ENCODE measurements at regions not wholly inside any gene's neighbourhood (a gene's known extent, or its start where the extent isn't known, plus 50 kb on each side); places are given as distances from the start of the nearest gene placed in this dataset.
"Not testable (repeated sequence)": the region's sequence is repeated elsewhere in the genome, so short reads cannot be mapped to it uniquely, and the experiment has no call there.

GRCh38 chr21:25531538-25532250 is 75.6 kb downstream of the MRPL39 start:
- not testable (repeated sequence) for H3K9me3 Mint-ChIP-seq; H3K36me3 Mint-ChIP-seq (ENCODE audit: low read depth); H3K27me3 Mint-ChIP-seq; H3K4me3 Mint-ChIP-seq; H3K27ac Mint-ChIP-seq
- peaks cover 10% of the 10 kb centered on the region for H3K4me1 Mint-ChIP-seq (ENCODE audit: low read depth)

GRCh38 chr21:25528515-25528914 is 78.8 kb downstream of the MRPL39 start:
- Mint-ChIP-seq H3K4me3 (no peak overlapping the region), H3K27ac (no peak overlapping the region), H3K4me1 (ENCODE audit: low read depth) (no peaks in the 10 kb centered on the region), H3K36me3 (ENCODE audit: low read depth) (no peaks in the 10 kb centered on the region), H3K27me3 (peaks cover 11% of the 10 kb centered on the region), H3K9me3 (no peaks in the 10 kb centered on the region)

DNA sequence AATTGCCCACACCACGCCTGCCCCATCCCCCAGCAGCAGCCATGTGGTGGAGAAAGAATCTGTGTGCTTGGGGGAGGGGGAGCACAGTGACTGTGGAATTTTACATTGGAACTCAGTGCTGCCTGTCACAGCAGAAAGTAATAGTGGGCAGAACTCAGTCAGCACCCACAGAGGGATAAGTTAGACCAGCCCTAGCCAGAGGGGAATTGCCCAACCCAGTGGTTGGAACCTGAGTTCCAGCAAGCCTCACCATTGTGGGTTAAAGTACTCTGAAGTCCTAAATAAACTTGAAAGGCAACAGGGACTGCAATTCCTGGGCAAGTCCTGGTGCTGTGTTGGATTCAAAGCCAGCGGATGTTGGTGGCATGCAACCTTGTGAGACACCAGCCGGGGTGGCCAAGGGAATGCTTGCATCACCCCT is 88.8 kb downstream of the MRPL39 start:
- Mint-ChIP-seq H3K36me3 (ENCODE audit: low read depth) (no peaks in the 10 kb centered on the region), H3K27ac (no peak overlapping the region), H3K4me3 (no peak overlapping the region), H3K4me1 (ENCODE audit: low read depth) (peaks cover 31% of the 10 kb centered on the region), H3K9me3 (peaks cover 5% of the 10 kb centered on the region), H3K27me3 (peaks cover 8% of the 10 kb centered on the region)

DNA sequence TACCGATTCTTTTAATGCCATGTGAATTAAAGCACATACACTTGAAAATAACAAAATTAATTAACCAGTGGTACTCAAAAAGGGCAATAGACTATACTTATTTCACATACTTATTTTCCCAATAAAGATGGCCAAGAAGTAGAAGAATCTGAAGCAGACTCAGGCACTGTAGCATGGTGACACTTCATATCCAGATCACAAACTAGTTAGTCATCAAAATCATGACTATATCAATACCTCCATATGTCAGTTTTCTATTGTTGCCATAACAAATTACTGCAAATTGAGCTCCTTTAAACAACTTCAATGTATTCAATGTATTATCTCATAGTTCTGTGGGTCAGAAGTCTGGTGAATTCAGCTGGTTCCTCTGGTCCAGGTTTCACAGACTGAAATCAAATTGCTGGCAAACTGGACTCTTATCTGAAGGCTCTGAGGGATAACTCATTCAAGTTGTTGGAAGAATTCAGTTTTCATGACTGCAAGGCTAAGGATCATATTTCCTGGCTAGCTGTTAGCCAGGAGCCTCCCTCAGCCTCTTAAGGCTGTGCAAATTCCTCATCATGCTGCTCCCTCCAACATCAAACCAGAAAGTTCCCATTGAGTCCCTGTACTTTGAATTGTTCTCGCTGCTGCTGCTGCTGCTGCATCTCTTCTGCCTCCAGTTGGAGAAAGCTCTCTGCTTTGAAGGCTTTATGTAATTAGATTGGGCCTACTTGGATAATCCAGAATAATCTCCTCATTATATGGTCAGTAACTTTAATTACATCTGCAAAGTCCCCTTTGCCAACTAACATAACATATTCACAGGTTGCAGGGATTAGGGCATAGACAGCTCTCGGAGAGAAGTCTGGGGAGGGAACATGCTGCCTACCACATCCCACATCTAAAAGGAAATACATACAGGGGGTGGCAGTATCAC is 91.5 kb downstream of the MRPL39 start:
- Mint-ChIP-seq H3K27ac (no peak overlapping the region), H3K9me3 (no peaks in the 10 kb centered on the region), H3K36me3 (ENCODE audit: low read depth) (peaks cover 12% of the 10 kb centered on the region), H3K4me3 (no peak overlapping the region), H3K4me1 (ENCODE audit: low read depth) (peaks cover 57% of the 10 kb centered on the region), H3K27me3 (peaks cover 3% of the 10 kb centered on the region)

DNA sequence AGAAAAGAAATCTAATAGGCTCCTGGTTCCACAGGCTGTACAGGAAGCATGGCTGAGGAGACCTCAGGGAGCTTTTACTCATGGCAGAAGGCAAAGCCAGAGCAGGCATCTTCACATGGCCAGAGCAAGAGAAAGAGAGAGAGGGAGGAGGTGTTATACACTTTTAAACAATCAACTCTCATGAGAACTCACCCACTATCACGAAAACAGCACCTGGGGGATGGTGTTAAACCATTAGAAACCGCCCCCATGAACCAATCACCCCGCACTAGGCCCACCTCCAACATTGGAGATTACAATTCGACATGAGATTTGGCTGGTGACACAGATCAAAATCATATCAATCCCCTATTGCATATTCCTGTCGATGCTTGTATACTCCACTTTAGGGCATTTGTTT is 93.5 kb downstream of the MRPL39 start:
- Mint-ChIP-seq H3K27ac (peak overlapping the region; percentile 85), H3K4me1 (ENCODE audit: low read depth) (peaks cover 70% of the 10 kb centered on the region), H3K9me3 (no peaks in the 10 kb centered on the region), H3K36me3 (ENCODE audit: low read depth) (peaks cover 13% of the 10 kb centered on the region), H3K4me3 (peak overlapping the region; percentile 52), H3K27me3 (no peaks in the 10 kb centered on the region)

DNA sequence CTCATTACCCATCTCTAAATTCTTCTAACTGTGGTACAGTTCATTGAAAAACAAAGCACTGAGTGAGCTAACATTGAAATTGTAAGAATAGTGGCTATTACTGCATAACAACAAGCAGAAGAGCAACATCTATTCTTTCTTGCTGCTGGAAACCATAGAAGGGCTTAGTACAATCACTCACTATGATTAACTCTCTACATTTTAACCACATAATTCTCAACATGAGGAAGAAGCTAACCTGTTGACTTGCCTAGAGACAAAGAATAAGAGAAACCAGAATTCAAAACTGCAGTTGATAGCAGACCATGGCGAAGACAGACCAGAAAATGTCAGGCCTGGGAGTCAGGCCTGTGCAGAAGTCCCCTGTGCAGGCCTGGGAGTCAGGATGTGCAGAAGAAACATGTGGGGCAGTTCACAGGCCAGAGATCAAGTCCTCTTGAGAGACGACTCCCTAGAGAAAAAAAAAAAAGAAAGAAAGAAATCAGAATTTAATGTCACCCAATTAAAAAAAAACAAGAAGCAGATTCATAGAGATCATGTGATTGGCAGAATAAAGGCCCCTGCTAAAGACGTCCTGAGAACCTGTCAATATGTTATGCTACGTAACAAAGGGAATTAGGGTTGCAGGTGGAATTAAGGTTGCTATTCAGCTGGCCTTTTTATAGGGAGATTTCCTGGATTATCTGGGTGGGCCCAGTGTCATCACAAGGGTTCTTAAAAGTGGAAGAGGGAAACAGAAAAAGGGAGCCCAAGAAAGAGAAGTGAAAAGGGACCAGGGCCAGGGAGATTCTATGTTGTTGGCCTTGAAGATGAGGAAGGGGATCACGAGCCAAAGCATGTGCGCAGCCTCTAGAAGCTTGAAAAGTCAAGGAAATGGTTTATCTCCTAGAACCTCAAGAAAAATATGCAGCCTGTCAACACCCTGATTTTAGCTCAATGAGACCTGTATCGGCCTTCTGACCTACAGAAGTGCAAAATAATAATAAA is 94.9 kb downstream of the MRPL39 start:
- no peaks in the 10 kb centered on the region for H3K27me3 Mint-ChIP-seq
- H3K9me3 Mint-ChIP-seq: no peaks in the 10 kb centered on the region
- peak overlapping the region; percentile 92 for H3K27ac Mint-ChIP-seq
- H3K4me3 Mint-ChIP-seq: peak overlapping the region; percentile 78
- peaks cover 13% of the 10 kb centered on the region for H3K36me3 Mint-ChIP-seq (ENCODE audit: low read depth)
- H3K4me1 Mint-ChIP-seq (ENCODE audit: low read depth): peaks cover 81% of the 10 kb centered on the region

DNA sequence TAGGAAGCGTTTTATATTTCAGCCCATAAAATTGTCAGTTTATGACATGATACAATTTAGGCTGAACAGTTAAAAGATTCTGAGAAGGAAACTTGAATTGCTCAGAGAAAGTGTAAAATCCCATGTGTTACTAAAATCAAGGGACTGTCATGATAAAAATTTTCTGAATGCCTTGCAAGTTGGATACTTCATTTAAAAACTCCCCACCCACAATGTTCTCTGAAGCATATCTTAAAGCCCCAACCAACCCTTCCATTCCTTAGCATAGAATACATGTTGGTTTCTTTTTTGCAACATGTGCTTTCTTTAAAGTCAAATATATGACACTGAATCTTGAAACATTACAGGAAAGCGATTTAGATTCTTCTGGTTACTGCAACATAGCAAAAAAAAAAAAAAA is 97.4 kb downstream of the MRPL39 start:
- H3K27me3 Mint-ChIP-seq: no peaks in the 10 kb centered on the region
- H3K27ac Mint-ChIP-seq: peak overlapping the region; percentile 97
- H3K9me3 Mint-ChIP-seq: no peaks in the 10 kb centered on the region
- H3K36me3 Mint-ChIP-seq (ENCODE audit: low read depth): peaks cover 20% of the 10 kb centered on the region
- H3K4me1 Mint-ChIP-seq (ENCODE audit: low read depth): peaks cover 90% of the 10 kb centered on the region
- peak overlapping the region; percentile 66 for H3K4me3 Mint-ChIP-seq

DNA sequence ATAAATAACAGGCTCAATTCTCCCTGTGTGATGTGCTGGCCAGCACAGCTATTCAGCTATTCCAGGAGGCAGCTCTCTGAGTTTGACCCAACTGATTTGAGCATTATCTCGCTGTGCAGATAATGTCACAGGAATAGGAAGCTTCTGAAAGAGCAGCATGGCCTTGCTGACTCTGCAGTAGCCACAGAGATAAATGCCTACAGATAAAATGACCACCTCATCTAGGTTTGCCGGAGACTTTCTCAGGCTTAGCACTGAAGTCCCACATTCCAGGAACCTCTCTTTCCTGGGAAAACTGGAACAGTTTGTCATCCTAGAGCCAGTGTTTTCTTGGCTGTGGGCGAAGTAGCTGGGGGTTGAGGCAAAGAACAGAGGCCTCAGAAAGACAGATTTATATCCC is 98.9 kb downstream of the MRPL39 start:
- peaks cover 8% of the 10 kb centered on the region for H3K9me3 Mint-ChIP-seq
- peaks cover 90% of the 10 kb centered on the region for H3K4me1 Mint-ChIP-seq (ENCODE audit: low read depth)
- peaks cover 35% of the 10 kb centered on the region for H3K36me3 Mint-ChIP-seq (ENCODE audit: low read depth)
- H3K27me3 Mint-ChIP-seq: no peaks in the 10 kb centered on the region
- peak overlapping the region; percentile 68 for H3K4me3 Mint-ChIP-seq
- H3K27ac Mint-ChIP-seq: peak overlapping the region; percentile 76

DNA sequence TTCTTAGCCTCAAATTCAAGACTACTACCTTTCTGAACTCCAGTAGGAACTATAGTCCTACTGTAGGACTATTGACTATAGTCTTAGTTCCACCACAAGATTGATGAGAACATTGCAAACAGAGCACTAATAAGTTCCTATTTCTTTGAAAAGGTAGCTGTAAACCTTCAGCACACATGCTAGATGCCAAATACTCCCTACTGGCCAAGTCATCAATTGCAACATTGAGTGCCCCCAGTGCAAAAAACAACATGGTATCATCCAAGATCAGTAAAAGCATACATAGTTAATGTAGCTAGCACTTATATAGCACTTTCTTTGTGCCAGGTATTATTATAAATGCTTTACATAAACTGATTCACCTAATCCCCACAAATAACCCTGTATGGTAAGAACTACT is 99.8 kb downstream of the MRPL39 start:
- peak overlapping the region; percentile 76 for H3K27ac Mint-ChIP-seq
- peaks cover 88% of the 10 kb centered on the region for H3K4me1 Mint-ChIP-seq (ENCODE audit: low read depth)

GRCh38 chr21:25506887-25507286 is 100.4 kb downstream of the MRPL39 start:
- Mint-ChIP-seq H3K4me3 (peak overlapping the region; percentile 68), H3K4me1 (ENCODE audit: low read depth) (peaks cover 86% of the 10 kb centered on the region), H3K27me3 (no peaks in the 10 kb centered on the region), H3K9me3 (peaks cover 9% of the 10 kb centered on the region), H3K36me3 (ENCODE audit: low read depth) (peaks cover 35% of the 10 kb centered on the region), H3K27ac (peak overlapping the region; percentile 76)

More for the DNA sequence above, 99.8 kb downstream of the MRPL39 start:
- Mint-ChIP-seq H3K9me3 (peaks cover 9% of the 10 kb centered on the region), H3K36me3 (ENCODE audit: low read depth) (peaks cover 33% of the 10 kb centered on the region), H3K4me3 (peak overlapping the region; percentile 68), H3K27me3 (no peaks in the 10 kb centered on the region)

- Mint-ChIP-seq H3K36me3 (ENCODE audit: low read depth) (peaks cover 36% of the 10 kb centered on the region), H3K27ac (peak overlapping the region; percentile 24), H3K9me3 (peaks cover 9% of the 10 kb centered on the region), H3K4me1 (ENCODE audit: low read depth) (peaks cover 86% of the 10 kb centered on the region), H3K27me3 (no peaks in the 10 kb centered on the region), H3K4me3 (peak overlapping the region; percentile 33)
Measured at GRCh38 chr21:25506261-25506660, 101.0 kb downstream of the MRPL39 start.

DNA sequence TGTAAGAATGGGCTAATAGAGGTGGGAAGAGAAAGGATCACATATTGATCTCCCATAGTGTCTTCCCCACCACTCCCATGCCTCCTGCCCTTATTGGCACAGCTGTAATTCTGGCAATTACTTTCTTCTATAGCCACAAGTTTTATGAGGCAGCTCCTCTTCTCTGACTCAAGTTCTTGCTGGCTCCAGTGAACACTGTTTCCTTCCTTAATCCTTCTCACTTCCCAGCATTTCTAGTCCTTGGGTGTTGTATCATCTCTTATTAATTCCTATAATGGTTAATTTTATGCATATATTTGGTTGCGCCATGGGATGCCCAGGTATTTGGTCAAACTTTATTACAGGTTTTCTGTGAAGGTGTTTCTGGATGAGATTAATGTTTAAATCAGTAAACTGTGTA is 103.3 kb downstream of the MRPL39 start:
- peaks cover 90% of the 10 kb centered on the region for H3K4me1 Mint-ChIP-seq (ENCODE audit: low read depth)
- H3K9me3 Mint-ChIP-seq: peaks cover 15% of the 10 kb centered on the region
- H3K27me3 Mint-ChIP-seq: no peaks in the 10 kb centered on the region
- peak overlapping the region; percentile 25 for H3K4me3 Mint-ChIP-seq
- H3K36me3 Mint-ChIP-seq (ENCODE audit: low read depth): peaks cover 53% of the 10 kb centered on the region
- H3K27ac Mint-ChIP-seq: peak overlapping the region; percentile 90

DNA sequence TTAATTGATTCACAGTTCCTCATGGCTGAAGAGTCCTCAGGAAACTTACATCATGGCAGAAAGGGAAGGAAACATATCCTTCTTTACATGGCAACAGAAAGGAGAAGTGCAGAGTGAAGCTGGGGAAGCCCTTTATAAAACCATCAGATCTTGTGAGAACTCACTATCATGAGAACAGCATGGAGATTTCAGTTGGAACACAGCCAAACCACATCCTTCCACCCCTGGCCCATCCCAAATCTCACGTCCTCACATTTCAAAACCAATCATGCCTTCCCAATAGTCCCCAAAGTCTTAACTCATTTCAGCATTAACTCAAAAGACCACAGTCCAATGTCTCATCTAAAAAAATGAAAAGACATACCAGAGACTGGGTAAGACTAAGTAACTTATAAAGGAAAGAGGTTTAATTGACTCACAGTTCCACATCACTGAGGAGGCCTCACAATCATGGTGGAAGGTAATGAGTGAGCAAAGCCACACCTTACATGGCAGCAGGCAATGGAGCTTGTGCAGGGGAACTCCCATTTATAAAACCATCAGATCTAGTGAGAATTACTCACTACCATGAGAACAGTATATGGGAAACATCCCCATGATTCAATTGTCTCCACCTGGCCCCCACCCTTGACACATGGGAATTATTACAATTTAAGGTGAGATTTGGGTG is 105.2 kb downstream of the MRPL39 start:
- peak overlapping the region; percentile 98 for H3K27ac Mint-ChIP-seq
- peaks cover 83% of the 10 kb centered on the region for H3K4me1 Mint-ChIP-seq (ENCODE audit: low read depth)
- H3K36me3 Mint-ChIP-seq (ENCODE audit: low read depth): peaks cover 64% of the 10 kb centered on the region
- peaks cover 21% of the 10 kb centered on the region for H3K9me3 Mint-ChIP-seq
- H3K27me3 Mint-ChIP-seq: no peaks in the 10 kb centered on the region
- peak overlapping the region; percentile 61 for H3K4me3 Mint-ChIP-seq

GRCh38 chr21:25501462-25501861 is 105.8 kb downstream of the MRPL39 start:
- peaks cover 69% of the 10 kb centered on the region for H3K36me3 Mint-ChIP-seq (ENCODE audit: low read depth)
- H3K27me3 Mint-ChIP-seq: no peaks in the 10 kb centered on the region
- peak overlapping the region; percentile 98 for H3K27ac Mint-ChIP-seq
- H3K9me3 Mint-ChIP-seq: peaks cover 21% of the 10 kb centered on the region
- peaks cover 82% of the 10 kb centered on the region for H3K4me1 Mint-ChIP-seq (ENCODE audit: low read depth)
- peak overlapping the region; percentile 61 for H3K4me3 Mint-ChIP-seq

Data from stimulated activated naive CD8-positive, alpha-beta T cell treated with anti-CD3 and anti-CD28 coated beads, Interleukin-15, Interleukin-2, amounts not matched to agents 100 ng/mL and 50 ng/mL, for 24 hours (primary cell).